GM12878 (cell line): ENCODE measurements at regions not wholly inside any gene's neighbourhood (a gene's known extent, or its start where the extent isn't known, plus 50 kb on each side); places are given as distances from the start of the nearest gene placed in this dataset.

Experiments
- CBFB ChIP-seq: IDR thresholded peaks from 2 replicates; pipeline ENCODE4 v1.6.1; 2016; ENCODE audit warnings: antibody characterized with exemption, low read depth
- CHD4 ChIP-seq: fragments of 200-600 bp; sonication (generic); IDR thresholded peaks from 2 replicates; pipeline ENCODE4 v1.6.1; 2016; ENCODE audit warnings: mild to moderate bottlenecking
- CREB1 ChIP-seq: IDR thresholded peaks from 2 replicates; pipeline ENCODE4 v1.6.1; 2012; ENCODE audit warnings: low read depth, mild to moderate bottlenecking, inconsistent platforms
- LARP7 ChIP-seq: fragments of 450-650 bp; IDR thresholded peaks from 2 replicates; pipeline ENCODE4 v1.6.1; 2017; ENCODE audit warnings: mild to moderate bottlenecking
- NR2F1 ChIP-seq: fragments of 450-650 bp; conservative IDR thresholded peaks from 2 replicates; pipeline ENCODE4 v1.6.1; 2017; ENCODE audit warnings: mild to moderate bottlenecking
- PAX5 ChIP-seq: IDR thresholded peaks from 2 replicates; pipeline ENCODE4 v1.6.1; 2011; ENCODE audit warnings: low read depth, low read length, borderline replicate concordance
- RAD51 ChIP-seq: fragments of 450-650 bp; IDR thresholded peaks from 2 replicates; pipeline ENCODE4 v1.6.1; 2016; ENCODE audit warnings: moderate library complexity, mild to moderate bottlenecking, inconsistent platforms
- STAT1 ChIP-seq: fragments of 450-650 bp; conservative IDR thresholded peaks from 2 replicates; pipeline ENCODE4 v1.6.1; 2014; ENCODE audit warnings: antibody characterized with exemption, mild to moderate bottlenecking
- TARDBP ChIP-seq: IDR thresholded peaks from 2 replicates; pipeline ENCODE4 v1.6.1; 2016; ENCODE audit warnings: borderline replicate concordance
- TCF12 ChIP-seq: IDR thresholded peaks from 2 replicates; pipeline ENCODE4 v1.6.1; 2011; ENCODE audit warnings: low read depth, mild to moderate bottlenecking, low read length
- ZBED1 ChIP-seq: IDR thresholded peaks from 2 replicates; pipeline ENCODE4 v1.6.1; 2016; ENCODE audit warnings: borderline replicate concordance
- ZZZ3 ChIP-seq: IDR thresholded peaks from 2 replicates; pipeline ENCODE4 v1.6.1; 2011; ENCODE audit warnings: low read depth; ENCODE audit not compliant: control insufficient read depth, insufficient read length
- TF ChIP-seq, protein P1 (sequence below): fragments of 450-650 bp; IDR thresholded peaks from 2 replicates; pipeline ENCODE4 v1.6.1; 2016; ENCODE audit warnings: mild to moderate bottlenecking, moderate library complexity, borderline replicate concordance

DNA sequence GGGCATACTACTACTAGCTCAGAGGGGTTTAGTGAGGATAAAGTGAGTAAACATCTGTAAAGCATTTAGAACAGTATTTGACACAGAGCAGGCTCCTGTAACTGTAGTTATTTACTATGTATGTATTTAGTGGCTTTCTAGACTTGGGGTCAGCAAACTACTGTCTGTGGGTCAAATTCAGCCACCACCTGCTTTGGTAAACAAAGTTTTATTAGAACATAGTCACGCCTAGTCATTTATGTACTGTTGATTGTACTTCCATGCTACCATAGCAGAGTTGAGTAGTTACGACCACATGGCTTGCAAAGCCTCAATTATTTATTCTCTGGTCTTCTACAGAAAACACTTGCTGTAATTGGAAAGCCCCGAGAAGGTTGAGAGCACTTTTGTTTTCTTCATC, 248.5 kb upstream of the PLPP4 start (continued):
- TF ChIP-seq RAD51 (no peak), STAT1 (no peak), TARDBP (no peak), PAX5 (no peak), LARP7 (no peak), CHD4 (no peak), CREB1 (no peak), ZBED1 (no peak), CBFB (no peak), NR2F1 (peak; percentile 84), TCF12 (no peak), ZZZ3 (no peak)
- TF ChIP-seq, protein P1, sequence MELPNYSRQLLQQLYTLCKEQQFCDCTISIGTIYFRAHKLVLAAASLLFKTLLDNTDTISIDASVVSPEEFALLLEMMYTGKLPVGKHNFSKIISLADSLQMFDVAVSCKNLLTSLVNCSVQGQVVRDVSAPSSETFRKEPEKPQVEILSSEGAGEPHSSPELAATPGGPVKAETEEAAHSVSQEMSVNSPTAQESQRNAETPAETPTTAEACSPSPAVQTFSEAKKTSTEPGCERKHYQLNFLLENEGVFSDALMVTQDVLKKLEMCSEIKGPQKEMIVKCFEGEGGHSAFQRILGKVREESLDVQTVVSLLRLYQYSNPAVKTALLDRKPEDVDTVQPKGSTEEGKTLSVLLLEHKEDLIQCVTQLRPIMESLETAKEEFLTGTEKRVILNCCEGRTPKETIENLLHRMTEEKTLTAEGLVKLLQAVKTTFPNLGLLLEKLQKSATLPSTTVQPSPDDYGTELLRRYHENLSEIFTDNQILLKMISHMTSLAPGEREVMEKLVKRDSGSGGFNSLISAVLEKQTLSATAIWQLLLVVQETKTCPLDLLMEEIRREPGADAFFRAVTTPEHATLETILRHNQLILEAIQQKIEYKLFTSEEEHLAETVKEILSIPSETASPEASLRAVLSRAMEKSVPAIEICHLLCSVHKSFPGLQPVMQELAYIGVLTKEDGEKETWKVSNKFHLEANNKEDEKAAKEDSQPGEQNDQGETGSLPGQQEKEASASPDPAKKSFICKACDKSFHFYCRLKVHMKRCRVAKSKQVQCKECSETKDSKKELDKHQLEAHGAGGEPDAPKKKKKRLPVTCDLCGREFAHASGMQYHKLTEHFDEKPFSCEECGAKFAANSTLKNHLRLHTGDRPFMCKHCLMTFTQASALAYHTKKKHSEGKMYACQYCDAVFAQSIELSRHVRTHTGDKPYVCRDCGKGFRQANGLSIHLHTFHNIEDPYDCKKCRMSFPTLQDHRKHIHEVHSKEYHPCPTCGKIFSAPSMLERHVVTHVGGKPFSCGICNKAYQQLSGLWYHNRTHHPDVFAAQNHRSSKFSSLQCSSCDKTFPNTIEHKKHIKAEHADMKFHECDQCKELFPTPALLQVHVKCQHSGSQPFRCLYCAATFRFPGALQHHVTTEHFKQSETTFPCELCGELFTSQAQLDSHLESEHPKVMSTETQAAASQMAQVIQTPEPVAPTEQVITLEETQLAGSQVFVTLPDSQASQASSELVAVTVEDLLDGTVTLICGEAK: no peak
- TF ChIP-seq, all 136 proteins: peak for 3
